ENCODE measurements at regions not wholly inside any gene's neighbourhood (a gene's known extent, or its start where the extent isn't known, plus 50 kb on each side); places are given as distances from the start of the nearest gene placed in this dataset.

DNA sequence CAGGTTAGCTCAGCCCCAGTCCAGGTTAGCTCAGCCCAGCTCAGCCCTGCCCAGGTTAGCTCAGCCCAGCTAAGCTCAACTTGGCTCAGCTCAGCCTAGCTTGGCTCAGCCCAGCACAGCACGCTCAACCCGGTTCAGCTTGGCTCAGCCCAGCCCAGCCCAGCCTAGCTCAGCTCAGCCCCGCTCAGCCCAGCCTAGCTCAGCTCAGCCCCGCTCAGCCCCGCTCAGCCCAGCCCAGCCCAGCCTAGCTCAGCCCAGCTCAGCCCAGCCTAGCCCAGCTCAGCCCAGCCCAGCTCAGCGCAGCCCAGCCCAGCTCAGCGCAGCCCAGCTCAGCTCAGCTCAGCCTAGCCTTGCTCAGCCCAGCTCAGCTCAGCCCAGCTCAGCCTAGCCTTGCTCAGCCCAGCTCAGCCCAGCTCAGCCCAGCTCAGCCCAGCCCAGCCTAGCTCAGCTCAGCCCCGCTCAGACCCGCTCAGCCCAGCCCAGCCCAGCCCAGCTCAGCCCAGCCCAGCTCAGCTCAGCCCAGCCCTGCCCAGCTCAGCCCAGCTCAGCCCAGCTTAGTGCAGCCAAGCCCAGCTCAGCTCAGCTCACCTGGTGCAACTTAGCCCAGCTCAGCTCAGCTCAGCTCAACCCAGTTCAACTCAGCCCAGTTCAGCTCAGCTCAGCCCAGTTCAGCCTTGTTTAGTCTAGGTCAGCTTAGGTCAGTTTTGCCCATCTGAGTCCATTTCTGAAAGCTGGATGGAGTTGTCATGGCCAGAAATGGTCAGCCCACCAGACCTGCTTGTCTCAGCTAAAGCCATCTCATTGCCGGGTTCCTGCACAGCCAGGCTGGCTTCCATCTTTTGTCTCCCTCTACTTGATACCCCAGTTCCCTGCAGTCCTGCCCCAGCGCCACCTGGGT is 333.6 kb downstream of the TMEM121 start:
- Histone ChIP-seq H3K4me3 (no peak overlapping the region), H3K9me3 (no peaks in the 10 kb centered on the region), H3K27ac (no peak overlapping the region), H3K27me3 (no peaks in the 10 kb centered on the region), H3K4me1 (no peaks in the 10 kb centered on the region), H3K36me3 (ENCODE audit: low read depth, missing control alignments) (no peaks in the 10 kb centered on the region)
- 59 to 86% methylated on average over 4 to 10 of the region's 11 CpGs for WGBS, 2 donors
- no peak for TF ChIP-seq POLR2A (IDR thresholded peaks at IDR 0.05)
- DNase-seq = peak; percentile 9
- intact Hi-C loops (cut with DNase I; ENCODE audit: low total_unique reads) = no loop called here

DNA sequence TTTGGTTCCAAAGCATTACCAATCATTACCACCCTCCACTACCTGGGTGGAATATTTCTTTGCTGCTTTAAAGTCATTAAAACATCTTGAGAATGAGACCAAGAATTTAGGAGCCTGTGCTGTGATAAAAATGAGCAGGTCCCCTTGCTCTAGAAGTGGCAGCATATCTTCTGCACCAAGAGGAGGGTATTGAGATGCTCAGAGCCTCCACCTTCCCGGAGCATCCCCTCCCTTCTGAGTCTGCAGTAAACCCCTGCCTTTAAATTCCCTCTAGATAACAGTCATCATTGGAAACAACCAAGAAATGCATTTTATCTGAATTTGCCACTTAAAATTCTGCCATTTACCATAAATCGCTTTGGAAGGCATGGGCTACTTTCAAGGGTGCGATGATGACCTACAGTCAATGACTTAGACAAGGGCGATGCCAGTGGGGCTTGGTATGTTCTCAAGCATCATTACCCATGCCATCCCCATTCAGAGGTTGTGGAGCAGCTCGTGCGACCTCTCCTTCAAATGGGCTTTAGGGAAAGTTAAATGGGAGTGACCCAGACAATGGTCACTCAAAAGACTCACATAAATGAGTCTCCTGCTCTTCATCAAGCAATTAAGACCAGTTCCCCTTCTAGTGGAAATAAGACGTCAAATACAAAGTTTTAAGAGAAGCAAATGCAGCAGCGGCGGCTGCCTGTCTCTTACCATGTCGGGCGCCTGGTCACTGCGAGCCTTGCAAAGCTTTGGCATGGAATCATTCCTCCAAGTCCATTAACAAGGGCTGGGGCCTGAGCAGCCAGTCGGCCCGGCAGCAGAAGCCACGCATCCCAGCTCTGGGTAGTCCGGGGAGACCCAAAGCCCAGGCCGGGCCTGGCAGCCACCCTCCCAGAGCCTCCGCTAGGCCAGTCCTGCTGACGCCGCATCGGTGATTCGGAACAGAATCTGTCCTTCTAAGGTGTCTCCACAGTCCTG is 334.5 kb downstream of the TMEM121 start:
- Histone ChIP-seq H3K27ac (no peak overlapping the region), H3K4me3 (no peak overlapping the region), H3K4me1 (no peaks in the 10 kb centered on the region), H3K9me3 (no peaks in the 10 kb centered on the region), H3K27me3 (no peaks in the 10 kb centered on the region), H3K36me3 (ENCODE audit: low read depth, missing control alignments) (no peaks in the 10 kb centered on the region)
- 86 to 87% methylated on average over 22 of the region's 22 CpGs for WGBS, 2 donors
- intact Hi-C loops (cut with DNase I; ENCODE audit: low total_unique reads) = no loop called here
- DNase-seq = peak; percentile 2
- TF ChIP-seq, protein P1, sequence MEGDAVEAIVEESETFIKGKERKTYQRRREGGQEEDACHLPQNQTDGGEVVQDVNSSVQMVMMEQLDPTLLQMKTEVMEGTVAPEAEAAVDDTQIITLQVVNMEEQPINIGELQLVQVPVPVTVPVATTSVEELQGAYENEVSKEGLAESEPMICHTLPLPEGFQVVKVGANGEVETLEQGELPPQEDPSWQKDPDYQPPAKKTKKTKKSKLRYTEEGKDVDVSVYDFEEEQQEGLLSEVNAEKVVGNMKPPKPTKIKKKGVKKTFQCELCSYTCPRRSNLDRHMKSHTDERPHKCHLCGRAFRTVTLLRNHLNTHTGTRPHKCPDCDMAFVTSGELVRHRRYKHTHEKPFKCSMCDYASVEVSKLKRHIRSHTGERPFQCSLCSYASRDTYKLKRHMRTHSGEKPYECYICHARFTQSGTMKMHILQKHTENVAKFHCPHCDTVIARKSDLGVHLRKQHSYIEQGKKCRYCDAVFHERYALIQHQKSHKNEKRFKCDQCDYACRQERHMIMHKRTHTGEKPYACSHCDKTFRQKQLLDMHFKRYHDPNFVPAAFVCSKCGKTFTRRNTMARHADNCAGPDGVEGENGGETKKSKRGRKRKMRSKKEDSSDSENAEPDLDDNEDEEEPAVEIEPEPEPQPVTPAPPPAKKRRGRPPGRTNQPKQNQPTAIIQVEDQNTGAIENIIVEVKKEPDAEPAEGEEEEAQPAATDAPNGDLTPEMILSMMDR (IDR thresholded peaks at IDR 0.05) = no peak
- TF ChIP-seq POLR2A (IDR thresholded peaks at IDR 0.05) = no peak

DNA sequence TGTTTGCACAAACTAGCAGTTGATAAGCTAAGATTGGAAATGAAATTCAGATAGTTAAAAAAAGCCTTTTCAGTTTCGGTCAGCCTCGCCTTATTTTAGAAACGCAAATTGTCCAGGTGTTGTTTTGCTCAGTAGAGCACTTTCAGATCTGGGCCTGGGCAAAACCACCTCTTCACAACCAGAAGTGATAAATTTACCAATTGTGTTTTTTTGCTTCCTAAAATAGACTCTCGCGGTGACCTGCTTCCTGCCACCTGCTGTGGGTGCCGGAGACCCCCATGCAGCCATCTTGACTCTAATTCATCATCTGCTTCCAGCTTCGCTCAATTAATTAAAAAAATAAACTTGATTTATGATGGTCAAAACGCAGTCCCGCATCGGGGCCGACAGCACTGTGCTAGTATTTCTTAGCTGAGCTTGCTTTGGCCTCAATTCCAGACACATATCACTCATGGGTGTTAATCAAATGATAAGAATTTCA is 335.6 kb downstream of the TMEM121 start:
- intact Hi-C loops (cut with DNase I; ENCODE audit: low total_unique reads) = no loop called here
- H3K27ac ChIP-seq = no peak overlapping the region
- WGBS, 2 donors = 77 to 78% methylated on average over 11 of the region's 11 CpGs
- no peaks in the 10 kb centered on the region for H3K36me3 ChIP-seq (ENCODE audit: low read depth, missing control alignments)
- no peak overlapping the region for H3K4me3 ChIP-seq
- no peaks in the 10 kb centered on the region for H3K27me3 ChIP-seq
- DNase-seq = peak; percentile 6
- H3K9me3 ChIP-seq = no peaks in the 10 kb centered on the region
- H3K4me1 ChIP-seq = no peaks in the 10 kb centered on the region
- TF ChIP-seq, protein P1 (IDR thresholded peaks at IDR 0.05) = no peak
- TF ChIP-seq POLR2A (IDR thresholded peaks at IDR 0.05) = no peak

DNA sequence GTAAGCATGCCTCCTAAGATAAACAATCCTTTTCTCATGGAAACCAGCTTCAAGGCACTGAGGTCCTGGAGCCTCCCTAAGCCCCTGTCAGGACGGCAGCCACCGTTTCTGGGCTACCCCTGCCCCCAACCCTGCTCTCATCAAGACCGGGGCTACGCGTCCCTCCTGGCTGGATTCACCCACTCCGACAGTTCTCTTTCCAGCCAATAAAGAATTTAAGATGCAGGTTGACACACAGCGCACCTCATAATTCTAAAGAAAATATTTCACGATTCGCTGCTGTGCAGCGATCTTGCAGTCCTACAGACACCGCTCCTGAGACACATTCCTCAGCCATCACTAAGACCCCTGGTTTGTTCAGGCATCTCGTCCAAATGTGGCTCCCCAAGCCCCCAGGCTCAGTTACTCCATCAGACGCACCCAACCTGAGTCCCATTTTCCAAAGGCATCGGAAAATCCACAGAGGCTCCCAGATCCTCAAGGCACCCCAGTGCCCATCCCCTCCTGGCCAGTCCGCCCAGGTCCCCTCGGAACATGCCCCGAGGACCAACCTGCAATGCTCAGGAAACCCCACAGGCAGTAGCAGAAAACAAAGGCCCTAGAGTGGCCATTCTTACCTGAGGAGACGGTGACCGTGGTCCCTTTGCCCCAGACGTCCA is 336.3 kb downstream of the TMEM121 start:
- no peaks in the 10 kb centered on the region for H3K27me3 ChIP-seq
- TF ChIP-seq POLR2A (IDR thresholded peaks at IDR 0.05) = no peak
- TF ChIP-seq, protein P1 (IDR thresholded peaks at IDR 0.05) = no peak
- H3K9me3 ChIP-seq = no peaks in the 10 kb centered on the region
- H3K4me3 ChIP-seq = no peak overlapping the region
- WGBS, 2 donors = 83 to 85% methylated on average over 19 to 20 of the region's 20 CpGs
- peak; percentile 4 for DNase-seq
- no peaks in the 10 kb centered on the region for H3K4me1 ChIP-seq
- intact Hi-C loops (cut with DNase I; ENCODE audit: low total_unique reads) = no loop called here
- H3K27ac ChIP-seq = no peak overlapping the region
- no peaks in the 10 kb centered on the region for H3K36me3 ChIP-seq (ENCODE audit: low read depth, missing control alignments)

Data from testis (tissue), 2 donors.